GM12878 (cell line): ENCODE measurements at regions not wholly inside any gene's neighbourhood (a gene's known extent, or its start where the extent isn't known, plus 50 kb on each side); places are given as distances from the start of the nearest gene placed in this dataset.

Experiments used
- BCL3 ChIP-seq: IDR thresholded peaks from 2 replicates; pipeline ENCODE4 v1.6.1; 2011; ENCODE audit warnings: borderline replicate concordance, low read depth, mild to moderate bottlenecking, moderate library complexity, low read length; ENCODE audit not compliant: insufficient read depth, poor library complexity, severe bottlenecking
- CREB1 ChIP-seq: IDR thresholded peaks from 2 replicates; pipeline ENCODE4 v1.6.1; 2012; ENCODE audit warnings: low read depth, mild to moderate bottlenecking, inconsistent platforms
- CREM ChIP-seq: IDR thresholded peaks from 2 replicates; pipeline ENCODE4 v1.6.1; 2014; ENCODE audit warnings: antibody characterized with exemption, low read depth
- EGR1 ChIP-seq, 2 experiments: IDR thresholded peaks; 1 replicate in 1 of 2; 2 replicates in 1 of 2; pipeline ENCODE4 v1.6.1; 2011 to 2012; ENCODE audit warnings: low read depth in 2 of 2, low read length in 2 of 2, borderline replicate concordance in 1 of 2, mild to moderate bottlenecking in 1 of 2, moderate library complexity in 1 of 2
- EZH2 ChIP-seq: IDR thresholded peaks from 2 replicates; pipeline ENCODE4 v1.6.1; 2012; ENCODE audit warnings: low read depth, mild to moderate bottlenecking, control low read depth, inconsistent platforms, low read length, borderline replicate concordance; ENCODE audit not compliant: control insufficient read depth
- FOS ChIP-seq: IDR thresholded peaks from 3 replicates; pipeline ENCODE4 v1.6.1; 2011; ENCODE audit warnings: borderline replicate concordance; ENCODE audit not compliant: insufficient read length; ENCODE audit errors: extremely low read depth
- HDAC6 ChIP-seq: fragments of 200-600 bp; sonication (generic); IDR thresholded peaks from one replicate; pipeline ENCODE4 v1.8.0; 2017; ENCODE audit warnings: antibody characterized with exemption; ENCODE audit not compliant: unreplicated experiment
- HSF1 ChIP-seq: fragments of 150-350 bp; IDR thresholded peaks from 2 replicates; pipeline ENCODE4 v1.6.1; 2014; ENCODE audit warnings: mild to moderate bottlenecking, low read depth, low read length
- RAD51 ChIP-seq: fragments of 450-650 bp; IDR thresholded peaks from 2 replicates; pipeline ENCODE4 v1.6.1; 2016; ENCODE audit warnings: moderate library complexity, mild to moderate bottlenecking, inconsistent platforms
- SMAD5 ChIP-seq: IDR thresholded peaks from 2 replicates; pipeline ENCODE4 v1.6.1; 2016; ENCODE audit warnings: antibody characterized with exemption, low read depth
- TARDBP ChIP-seq: IDR thresholded peaks from 2 replicates; pipeline ENCODE4 v1.6.1; 2016; ENCODE audit warnings: borderline replicate concordance

GRCh38 chr13:90402613-90403012 lies 944.9 kb upstream of the MIR17HG start (continued):
- TF ChIP-seq BCL3 = no peak
- no peak for TF ChIP-seq FOS
- TF ChIP-seq HSF1 = no peak
- no peak for TF ChIP-seq EZH2
- no peak for TF ChIP-seq HDAC6
- no peak for TF ChIP-seq EGR1 (IDR thresholded peaks at IDR 0.05; ENCODE audit: borderline replicate concordance in 1 of 2, low read depth in 2 of 2, low read length in 2 of 2)
- no peak for TF ChIP-seq RAD51
- TF ChIP-seq CREM = no peak
- no peak for TF ChIP-seq TARDBP
- TF ChIP-seq SMAD5 = no peak
- no peak for TF ChIP-seq CREB1
